ENCODE measurements at regions not wholly inside any gene's neighbourhood (a gene's known extent, or its start where the extent isn't known, plus 50 kb on each side); places are given as distances from the start of the nearest gene placed in this dataset.

GRCh38 chr19:27844261-27844660 is 1368.7 kb downstream of the UQCRFS1 start:
- Histone ChIP-seq H3K9me3 (no peaks in the 10 kb centered on the region), H3K4me1 (no peaks in the 10 kb centered on the region), H3K27ac (no peak overlapping the region), H3K36me3 (no peaks in the 10 kb centered on the region), H3K4me3 (no peak overlapping the region), H3K27me3 (no peaks in the 10 kb centered on the region)
- 66% methylated on average over 5 of the region's 6 CpGs for WGBS (ENCODE audit: insufficient coverage, low coverage, low lambda C conversion rate, missing lambda C conversion rate)
- DNase-seq, result no peak
- ATAC-seq, result no peak
- intact Hi-C loops (cut with DNase I), result no loop called here
- TF ChIP-seq POLR2A (IDR thresholded peaks at IDR 0.05), result no peak
- TF ChIP-seq, protein P1, sequence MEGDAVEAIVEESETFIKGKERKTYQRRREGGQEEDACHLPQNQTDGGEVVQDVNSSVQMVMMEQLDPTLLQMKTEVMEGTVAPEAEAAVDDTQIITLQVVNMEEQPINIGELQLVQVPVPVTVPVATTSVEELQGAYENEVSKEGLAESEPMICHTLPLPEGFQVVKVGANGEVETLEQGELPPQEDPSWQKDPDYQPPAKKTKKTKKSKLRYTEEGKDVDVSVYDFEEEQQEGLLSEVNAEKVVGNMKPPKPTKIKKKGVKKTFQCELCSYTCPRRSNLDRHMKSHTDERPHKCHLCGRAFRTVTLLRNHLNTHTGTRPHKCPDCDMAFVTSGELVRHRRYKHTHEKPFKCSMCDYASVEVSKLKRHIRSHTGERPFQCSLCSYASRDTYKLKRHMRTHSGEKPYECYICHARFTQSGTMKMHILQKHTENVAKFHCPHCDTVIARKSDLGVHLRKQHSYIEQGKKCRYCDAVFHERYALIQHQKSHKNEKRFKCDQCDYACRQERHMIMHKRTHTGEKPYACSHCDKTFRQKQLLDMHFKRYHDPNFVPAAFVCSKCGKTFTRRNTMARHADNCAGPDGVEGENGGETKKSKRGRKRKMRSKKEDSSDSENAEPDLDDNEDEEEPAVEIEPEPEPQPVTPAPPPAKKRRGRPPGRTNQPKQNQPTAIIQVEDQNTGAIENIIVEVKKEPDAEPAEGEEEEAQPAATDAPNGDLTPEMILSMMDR (IDR thresholded peaks at IDR 0.05), result no peak

DNA sequence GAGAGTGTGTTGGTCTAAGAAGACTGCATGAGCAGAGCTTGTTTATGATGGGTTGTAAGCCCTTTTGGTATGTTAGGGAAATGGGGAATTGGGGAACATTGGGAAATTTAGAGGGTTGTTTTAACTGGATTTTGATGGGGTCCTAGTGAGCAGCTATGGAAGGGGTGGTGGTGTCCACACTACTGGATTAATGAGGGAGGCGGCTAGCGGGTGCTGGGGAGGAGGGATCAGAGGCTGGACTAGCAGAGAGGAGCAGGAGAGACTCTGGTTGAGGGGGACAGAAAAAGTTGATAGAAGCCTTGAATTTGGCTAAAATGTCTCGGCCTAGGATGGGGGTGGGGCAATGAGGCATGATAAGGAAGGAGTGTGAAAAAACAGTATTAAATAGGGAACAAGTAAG is 1369.1 kb downstream of the UQCRFS1 start:
- Histone ChIP-seq H3K9me3 (no peaks in the 10 kb centered on the region), H3K36me3 (no peaks in the 10 kb centered on the region), H3K4me3 (no peak overlapping the region), H3K27ac (no peak overlapping the region), H3K27me3 (no peaks in the 10 kb centered on the region), H3K4me1 (no peaks in the 10 kb centered on the region)
- intact Hi-C loops (cut with DNase I), result no loop called here
- 78% methylated on average over 3 of the region's 3 CpGs for WGBS (ENCODE audit: insufficient coverage, low coverage, low lambda C conversion rate, missing lambda C conversion rate)
- DNase-seq (no peak), ATAC-seq (no peak)
- no peak for TF ChIP-seq POLR2A (IDR thresholded peaks at IDR 0.05)
- TF ChIP-seq, protein P1 (IDR thresholded peaks at IDR 0.05), result no peak

DNA sequence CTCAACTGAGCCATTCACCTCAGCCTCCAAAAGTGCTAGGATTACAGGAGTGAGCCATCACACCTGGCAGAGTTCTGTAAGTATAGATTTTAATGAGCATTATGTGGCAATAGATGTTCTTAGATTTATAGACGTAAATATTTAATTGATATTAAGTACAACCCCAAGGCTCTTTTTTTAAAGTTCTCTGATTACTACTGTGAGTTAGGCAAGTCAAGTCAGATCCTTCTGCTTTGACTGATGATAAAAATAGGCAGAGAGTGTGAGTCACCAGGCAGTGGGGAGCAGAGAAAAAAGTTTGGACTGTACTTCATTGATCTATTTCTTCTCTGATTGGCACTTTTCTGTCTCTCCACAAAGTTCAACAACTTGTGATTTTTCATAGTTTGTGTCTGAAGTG is 1379.9 kb downstream of the UQCRFS1 start:
- Histone ChIP-seq H3K36me3 (no peaks in the 10 kb centered on the region), H3K9me3 (no peaks in the 10 kb centered on the region), H3K27me3 (no peaks in the 10 kb centered on the region), H3K27ac (no peak overlapping the region), H3K4me3 (no peak overlapping the region), H3K4me1 (no peaks in the 10 kb centered on the region)
- no peak for DNase-seq
- no peak for ATAC-seq
- TF ChIP-seq POLR2A (IDR thresholded peaks at IDR 0.05), result no peak
- TF ChIP-seq, protein P1 (IDR thresholded peaks at IDR 0.05), result no peak
- WGBS (ENCODE audit: insufficient coverage, low coverage, low lambda C conversion rate, missing lambda C conversion rate), result 26% methylated on average over 1 of the region's 1 CpG
- intact Hi-C loops (cut with DNase I), result no loop called here

- Histone ChIP-seq H3K4me3 (no peak overlapping the region), H3K36me3 (no peaks in the 10 kb centered on the region), H3K27ac (no peak overlapping the region), H3K4me1 (no peaks in the 10 kb centered on the region), H3K27me3 (no peaks in the 10 kb centered on the region), H3K9me3 (no peaks in the 10 kb centered on the region)
- WGBS (ENCODE audit: insufficient coverage, low coverage, low lambda C conversion rate, missing lambda C conversion rate), result 63% methylated on average over 3 of the region's 3 CpGs
- ATAC-seq (no peak), DNase-seq (no peak)
- TF ChIP-seq, protein P1 (IDR thresholded peaks at IDR 0.05), result no peak
- TF ChIP-seq POLR2A (IDR thresholded peaks at IDR 0.05), result no peak
- intact Hi-C loops (cut with DNase I), result no loop called here
Measured at GRCh38 chr19:27828829-27829228, 1384.1 kb downstream of the UQCRFS1 start.

DNA sequence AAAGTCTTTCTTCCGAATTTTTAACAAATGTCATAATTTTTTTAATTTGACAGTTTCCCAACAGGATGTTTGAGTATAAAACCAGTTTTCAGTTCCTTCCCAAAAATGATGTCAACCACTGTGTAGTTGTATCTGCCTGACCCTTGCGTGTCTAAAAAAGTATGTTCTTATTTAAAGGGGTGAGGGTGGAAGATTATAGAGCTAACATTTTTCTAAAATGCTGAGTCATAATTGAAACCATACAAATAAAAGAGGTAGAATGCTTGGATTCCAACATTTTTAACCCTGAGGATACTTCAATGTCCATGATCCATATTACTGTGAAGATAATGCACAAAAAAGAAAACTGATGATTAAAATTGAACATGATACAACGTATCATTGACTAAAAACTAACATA is 1388.8 kb downstream of the UQCRFS1 start:
- intact Hi-C loops (cut with DNase I), result no loop called here
- H3K4me1 ChIP-seq, result no peaks in the 10 kb centered on the region
- H3K27ac ChIP-seq, result no peak overlapping the region
- no peaks in the 10 kb centered on the region for H3K9me3 ChIP-seq
- H3K36me3 ChIP-seq, result no peaks in the 10 kb centered on the region
- DNase-seq (no peak), ATAC-seq (no peak)
- 44% methylated on average over 3 of the region's 3 CpGs for WGBS (ENCODE audit: insufficient coverage, low coverage, low lambda C conversion rate, missing lambda C conversion rate)
- no peaks in the 10 kb centered on the region for H3K27me3 ChIP-seq
- TF ChIP-seq, protein P1 (IDR thresholded peaks at IDR 0.05), result no peak
- no peak for TF ChIP-seq POLR2A (IDR thresholded peaks at IDR 0.05)
- no peak overlapping the region for H3K4me3 ChIP-seq
